ENCODE measurements at regions not wholly inside any gene's neighbourhood (a gene's known extent, or its start where the extent isn't known, plus 50 kb on each side); places are given as distances from the start of the nearest gene placed in this dataset.

GRCh38 chr18:70503060-70503459 is 214.2 kb downstream of the SOCS6 start:
- TF ChIP-seq POLR2A (IDR thresholded peaks at IDR 0.05) (no peak), EP300 (IDR thresholded peaks at IDR 0.05) (no peak), CTCF (IDR thresholded peaks at IDR 0.05) (no peak), POLR2AphosphoS5 (IDR thresholded peaks at IDR 0.05) (no peak)
- no peaks in the 10 kb centered on the region for H3K9me3 ChIP-seq
- 93 to 94% methylated on average over 1 of the region's 1 CpG for WGBS, 2 donors
- H3K4me3 ChIP-seq, result no peak overlapping the region
- no peak overlapping the region for H3K27ac ChIP-seq
- no peaks in the 10 kb centered on the region for H3K36me3 ChIP-seq
- intact Hi-C loops (cut with DNase I), result no loop called here
- no peaks in the 10 kb centered on the region for H3K4me1 ChIP-seq
- no peaks in the 10 kb centered on the region for H3K27me3 ChIP-seq
- no peak for DNase-seq

GRCh38 chr18:70501358-70501757 is 212.5 kb downstream of the SOCS6 start:
- no peak for TF ChIP-seq EP300 (IDR thresholded peaks at IDR 0.05)
- TF ChIP-seq CTCF (IDR thresholded peaks at IDR 0.05), result no peak
- TF ChIP-seq POLR2A (IDR thresholded peaks at IDR 0.05), result no peak
- TF ChIP-seq POLR2AphosphoS5 (IDR thresholded peaks at IDR 0.05), result no peak
- H3K27me3 ChIP-seq, result no peaks in the 10 kb centered on the region
- H3K9me3 ChIP-seq, result no peaks in the 10 kb centered on the region
- H3K27ac ChIP-seq, result no peak overlapping the region
- intact Hi-C loops (cut with DNase I), result no loop called here
- DNase-seq, result no peak
- 56 to 78% methylated on average over 4 of the region's 4 CpGs for WGBS, 2 donors
- no peak overlapping the region for H3K4me3 ChIP-seq
- no peaks in the 10 kb centered on the region for H3K36me3 ChIP-seq
- H3K4me1 ChIP-seq, result no peaks in the 10 kb centered on the region

DNA sequence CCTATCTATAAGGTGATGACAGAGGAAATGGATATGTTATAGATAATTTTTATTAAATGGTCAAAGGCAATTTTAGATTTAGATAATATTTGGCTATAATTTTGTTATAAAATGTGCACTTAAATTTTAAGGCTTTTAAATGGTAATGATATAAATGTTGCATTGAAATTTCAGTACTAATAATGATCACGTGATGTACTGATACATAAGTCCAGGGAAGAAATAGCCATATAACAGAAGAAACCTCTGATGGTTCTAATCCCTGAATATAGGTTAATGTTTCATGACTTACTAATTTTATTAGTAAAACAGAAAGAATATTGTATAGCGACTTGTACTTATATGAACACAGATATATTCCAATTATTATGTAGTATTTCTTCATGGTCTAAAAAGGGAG is 211.9 kb downstream of the SOCS6 start:
- H3K27me3 ChIP-seq, result no peaks in the 10 kb centered on the region
- H3K36me3 ChIP-seq, result no peaks in the 10 kb centered on the region
- H3K4me3 ChIP-seq, result no peak overlapping the region
- WGBS, 2 donors, result 90 to 91% methylated on average over 2 of the region's 2 CpGs
- intact Hi-C loops (cut with DNase I), result no loop called here
- DNase-seq, result no peak
- TF ChIP-seq CTCF (IDR thresholded peaks at IDR 0.05) (no peak), POLR2AphosphoS5 (IDR thresholded peaks at IDR 0.05) (no peak), POLR2A (IDR thresholded peaks at IDR 0.05) (no peak), EP300 (IDR thresholded peaks at IDR 0.05) (no peak)
- no peak overlapping the region for H3K27ac ChIP-seq
- no peaks in the 10 kb centered on the region for H3K9me3 ChIP-seq
- no peaks in the 10 kb centered on the region for H3K4me1 ChIP-seq

GRCh38 chr18:70499218-70499691 is 210.4 kb downstream of the SOCS6 start:
- no peaks in the 10 kb centered on the region for H3K9me3 ChIP-seq
- H3K27ac ChIP-seq, result no peak overlapping the region
- no peaks in the 10 kb centered on the region for H3K27me3 ChIP-seq
- intact Hi-C loops (cut with DNase I), result no loop called here
- DNase-seq, result no peak
- no peak overlapping the region for H3K4me3 ChIP-seq
- 90 to 91% methylated on average over 31 of the region's 31 CpGs for WGBS, 2 donors
- no peaks in the 10 kb centered on the region for H3K36me3 ChIP-seq
- no peaks in the 10 kb centered on the region for H3K4me1 ChIP-seq
- TF ChIP-seq POLR2A (IDR thresholded peaks at IDR 0.05), result no peak
- TF ChIP-seq POLR2AphosphoS5 (IDR thresholded peaks at IDR 0.05), result no peak
- no peak for TF ChIP-seq CTCF (IDR thresholded peaks at IDR 0.05)
- no peak for TF ChIP-seq EP300 (IDR thresholded peaks at IDR 0.05)
